ENCODE measurements at regions not wholly inside any gene's neighbourhood (a gene's known extent, or its start where the extent isn't known, plus 50 kb on each side); places are given as distances from the start of the nearest gene placed in this dataset.
"Not testable (repeated sequence)": the region's sequence is repeated elsewhere in the genome, so short reads cannot be mapped to it uniquely, and the experiment has no call there.

DNA sequence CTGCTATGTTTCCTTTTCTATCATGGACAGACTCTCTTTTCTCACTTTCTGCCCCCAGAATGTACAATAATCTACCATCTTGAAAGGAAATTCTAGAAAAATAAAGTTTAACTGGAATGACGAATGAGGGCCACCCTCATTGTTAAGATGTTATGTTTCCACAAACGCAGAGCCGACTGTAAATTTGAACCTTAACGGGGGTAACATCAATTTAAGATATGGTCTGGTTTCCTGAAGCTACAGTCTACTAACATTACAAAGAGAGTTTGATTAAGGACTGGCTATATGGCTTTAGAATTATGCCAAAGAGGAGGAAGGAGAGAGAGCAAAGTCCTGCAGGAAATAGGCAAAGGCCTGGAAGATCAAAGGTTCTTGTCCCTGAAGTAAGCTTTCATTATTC lies 227.2 kb downstream of the USP46 start:
- Histone ChIP-seq H3K27ac (replicated peaks) (no peak overlapping the region), H3K4me3 (replicated peaks; ENCODE audit: insufficient read depth, low read length) (no peak overlapping the region), H3K27me3 (ENCODE audit: insufficient read depth, poor library complexity, severe bottlenecking) (no peaks in the 10 kb centered on the region)
- no peak for DNase-seq (ENCODE audit: low read depth in 1 of 2, low spot score in 1 of 2)
- TF ChIP-seq GABPA (IDR thresholded peaks at IDR 0.05; ENCODE audit: low read depth): no peak
- no peak for TF ChIP-seq SPI1 (IDR thresholded peaks at IDR 0.05; ENCODE audit: borderline replicate concordance, low read depth)
- TF ChIP-seq, protein P1, sequence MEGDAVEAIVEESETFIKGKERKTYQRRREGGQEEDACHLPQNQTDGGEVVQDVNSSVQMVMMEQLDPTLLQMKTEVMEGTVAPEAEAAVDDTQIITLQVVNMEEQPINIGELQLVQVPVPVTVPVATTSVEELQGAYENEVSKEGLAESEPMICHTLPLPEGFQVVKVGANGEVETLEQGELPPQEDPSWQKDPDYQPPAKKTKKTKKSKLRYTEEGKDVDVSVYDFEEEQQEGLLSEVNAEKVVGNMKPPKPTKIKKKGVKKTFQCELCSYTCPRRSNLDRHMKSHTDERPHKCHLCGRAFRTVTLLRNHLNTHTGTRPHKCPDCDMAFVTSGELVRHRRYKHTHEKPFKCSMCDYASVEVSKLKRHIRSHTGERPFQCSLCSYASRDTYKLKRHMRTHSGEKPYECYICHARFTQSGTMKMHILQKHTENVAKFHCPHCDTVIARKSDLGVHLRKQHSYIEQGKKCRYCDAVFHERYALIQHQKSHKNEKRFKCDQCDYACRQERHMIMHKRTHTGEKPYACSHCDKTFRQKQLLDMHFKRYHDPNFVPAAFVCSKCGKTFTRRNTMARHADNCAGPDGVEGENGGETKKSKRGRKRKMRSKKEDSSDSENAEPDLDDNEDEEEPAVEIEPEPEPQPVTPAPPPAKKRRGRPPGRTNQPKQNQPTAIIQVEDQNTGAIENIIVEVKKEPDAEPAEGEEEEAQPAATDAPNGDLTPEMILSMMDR (IDR thresholded peaks at IDR 0.05; ENCODE audit: insufficient read depth, low read length): no peak
- no peak for TF ChIP-seq POLR2AphosphoS5 (IDR thresholded peaks at IDR 0.05; ENCODE audit: low read depth)
- TF ChIP-seq, protein P2, sequence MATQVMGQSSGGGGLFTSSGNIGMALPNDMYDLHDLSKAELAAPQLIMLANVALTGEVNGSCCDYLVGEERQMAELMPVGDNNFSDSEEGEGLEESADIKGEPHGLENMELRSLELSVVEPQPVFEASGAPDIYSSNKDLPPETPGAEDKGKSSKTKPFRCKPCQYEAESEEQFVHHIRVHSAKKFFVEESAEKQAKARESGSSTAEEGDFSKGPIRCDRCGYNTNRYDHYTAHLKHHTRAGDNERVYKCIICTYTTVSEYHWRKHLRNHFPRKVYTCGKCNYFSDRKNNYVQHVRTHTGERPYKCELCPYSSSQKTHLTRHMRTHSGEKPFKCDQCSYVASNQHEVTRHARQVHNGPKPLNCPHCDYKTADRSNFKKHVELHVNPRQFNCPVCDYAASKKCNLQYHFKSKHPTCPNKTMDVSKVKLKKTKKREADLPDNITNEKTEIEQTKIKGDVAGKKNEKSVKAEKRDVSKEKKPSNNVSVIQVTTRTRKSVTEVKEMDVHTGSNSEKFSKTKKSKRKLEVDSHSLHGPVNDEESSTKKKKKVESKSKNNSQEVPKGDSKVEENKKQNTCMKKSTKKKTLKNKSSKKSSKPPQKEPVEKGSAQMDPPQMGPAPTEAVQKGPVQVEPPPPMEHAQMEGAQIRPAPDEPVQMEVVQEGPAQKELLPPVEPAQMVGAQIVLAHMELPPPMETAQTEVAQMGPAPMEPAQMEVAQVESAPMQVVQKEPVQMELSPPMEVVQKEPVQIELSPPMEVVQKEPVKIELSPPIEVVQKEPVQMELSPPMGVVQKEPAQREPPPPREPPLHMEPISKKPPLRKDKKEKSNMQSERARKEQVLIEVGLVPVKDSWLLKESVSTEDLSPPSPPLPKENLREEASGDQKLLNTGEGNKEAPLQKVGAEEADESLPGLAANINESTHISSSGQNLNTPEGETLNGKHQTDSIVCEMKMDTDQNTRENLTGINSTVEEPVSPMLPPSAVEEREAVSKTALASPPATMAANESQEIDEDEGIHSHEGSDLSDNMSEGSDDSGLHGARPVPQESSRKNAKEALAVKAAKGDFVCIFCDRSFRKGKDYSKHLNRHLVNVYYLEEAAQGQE (IDR thresholded peaks at IDR 0.05; ENCODE audit: insufficient replicate concordance, low read depth): no peak

DNA sequence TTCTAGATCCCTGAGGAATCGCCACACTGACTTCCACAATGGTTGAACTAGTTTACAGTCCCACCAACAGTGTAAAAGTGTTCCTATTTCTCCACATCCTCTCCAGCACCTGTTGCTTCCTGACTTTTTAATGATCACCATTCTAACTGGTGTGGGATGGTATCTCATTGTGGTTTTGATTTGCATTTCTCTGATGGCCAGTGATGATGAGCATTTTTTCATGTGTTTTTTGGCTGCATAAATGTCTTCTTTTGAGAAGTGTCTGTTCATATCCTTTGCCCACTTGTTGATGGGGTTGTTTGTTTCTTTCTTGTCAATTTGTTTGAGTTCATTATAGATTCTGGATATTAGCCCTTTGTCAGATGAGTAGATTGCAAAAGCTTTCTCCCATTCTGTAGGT lies 216.6 kb downstream of the USP46 start:
- not testable (repeated sequence) for H3K4me3 ChIP-seq (replicated peaks; ENCODE audit: insufficient read depth, low read length); DNase-seq (ENCODE audit: low read depth in 1 of 2, low spot score in 1 of 2); H3K27ac ChIP-seq (replicated peaks); H3K27me3 ChIP-seq (ENCODE audit: insufficient read depth, poor library complexity, severe bottlenecking)

DNA sequence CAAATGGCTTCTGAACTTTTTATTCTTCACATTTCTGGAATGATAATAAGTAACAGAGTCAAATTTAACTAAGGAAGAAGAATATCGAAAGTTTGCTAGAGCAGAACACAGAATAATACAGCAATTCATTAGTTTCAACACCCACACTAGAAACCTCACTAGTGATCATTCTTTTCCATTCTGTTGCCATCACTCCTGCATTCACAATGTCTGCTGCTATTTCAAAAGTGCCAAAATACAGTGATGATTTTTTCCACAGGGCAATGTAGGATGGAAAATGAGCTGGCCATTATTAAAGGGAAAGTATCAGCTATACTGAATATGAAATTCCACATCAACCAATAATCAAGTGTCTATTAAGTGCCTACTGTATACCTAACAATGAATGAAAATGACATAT lies 186.7 kb downstream of the USP46 start:
- TF ChIP-seq, protein P1 (IDR thresholded peaks at IDR 0.05; ENCODE audit: insufficient read depth, low read length): no peak
- TF ChIP-seq, protein P2 (IDR thresholded peaks at IDR 0.05; ENCODE audit: insufficient replicate concordance, low read depth): no peak
- TF ChIP-seq POLR2AphosphoS5 (IDR thresholded peaks at IDR 0.05; ENCODE audit: low read depth) (no peak), SPI1 (IDR thresholded peaks at IDR 0.05; ENCODE audit: borderline replicate concordance, low read depth) (no peak), GABPA (IDR thresholded peaks at IDR 0.05; ENCODE audit: low read depth) (no peak)
- DNase-seq (ENCODE audit: low read depth in 1 of 2, low spot score in 1 of 2): no peak
- Histone ChIP-seq H3K27me3 (ENCODE audit: insufficient read depth, poor library complexity, severe bottlenecking) (no peaks in the 10 kb centered on the region), H3K27ac (replicated peaks) (no peak overlapping the region), H3K4me3 (replicated peaks; ENCODE audit: insufficient read depth, low read length) (no peak overlapping the region)

DNA sequence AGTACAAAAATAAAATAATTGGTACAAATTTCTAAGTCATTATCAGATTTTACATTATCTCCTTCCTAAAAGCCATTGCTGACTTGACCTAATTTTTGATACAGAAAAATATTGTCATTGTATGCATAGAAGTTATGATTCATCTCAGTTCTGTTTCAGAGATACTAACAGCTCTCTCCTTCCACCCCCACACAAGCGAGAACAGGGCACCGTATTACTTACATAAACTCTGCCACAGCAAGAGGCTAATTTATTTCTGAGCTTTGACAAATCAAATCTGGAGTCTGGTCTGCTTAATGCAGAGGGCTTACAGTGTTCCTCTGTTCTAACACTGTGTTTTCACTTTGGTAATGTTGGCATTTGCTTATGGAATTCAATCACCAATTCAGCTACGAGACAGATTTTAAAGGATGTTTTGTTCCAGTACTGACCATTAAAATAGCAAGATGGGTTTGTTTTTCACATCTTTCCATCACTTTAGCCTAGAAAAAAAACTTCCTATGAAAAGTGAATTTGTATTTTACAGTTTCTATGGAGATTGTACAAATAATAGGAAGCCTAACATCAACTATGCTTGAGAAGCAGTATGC lies 181.8 kb downstream of the USP46 start:
- no peak for DNase-seq (ENCODE audit: low read depth in 1 of 2, low spot score in 1 of 2)
- Histone ChIP-seq H3K27ac (replicated peaks) (no peak overlapping the region), H3K27me3 (ENCODE audit: insufficient read depth, poor library complexity, severe bottlenecking) (no peaks in the 10 kb centered on the region), H3K4me3 (replicated peaks; ENCODE audit: insufficient read depth, low read length) (no peak overlapping the region)
- TF ChIP-seq, protein P2 (IDR thresholded peaks at IDR 0.05; ENCODE audit: insufficient replicate concordance, low read depth): no peak
